Fibroblast of skin of right biceps (primary cell): ENCODE measurements at regions not wholly inside any gene's neighbourhood (a gene's known extent, or its start where the extent isn't known, plus 50 kb on each side); places are given as distances from the start of the nearest gene placed in this dataset.
A peak's percentile ranks its signal among the peaks of the same experiment; 100 is the strongest.
"Not testable (repeated sequence)": the region's sequence is repeated elsewhere in the genome, so short reads cannot be mapped to it uniquely, and the experiment has no call there.

Source experiments
- DNase-seq: peaks from one replicate; pipeline ENCODE4 v3.0.0-alpha.2; 2013

DNA sequence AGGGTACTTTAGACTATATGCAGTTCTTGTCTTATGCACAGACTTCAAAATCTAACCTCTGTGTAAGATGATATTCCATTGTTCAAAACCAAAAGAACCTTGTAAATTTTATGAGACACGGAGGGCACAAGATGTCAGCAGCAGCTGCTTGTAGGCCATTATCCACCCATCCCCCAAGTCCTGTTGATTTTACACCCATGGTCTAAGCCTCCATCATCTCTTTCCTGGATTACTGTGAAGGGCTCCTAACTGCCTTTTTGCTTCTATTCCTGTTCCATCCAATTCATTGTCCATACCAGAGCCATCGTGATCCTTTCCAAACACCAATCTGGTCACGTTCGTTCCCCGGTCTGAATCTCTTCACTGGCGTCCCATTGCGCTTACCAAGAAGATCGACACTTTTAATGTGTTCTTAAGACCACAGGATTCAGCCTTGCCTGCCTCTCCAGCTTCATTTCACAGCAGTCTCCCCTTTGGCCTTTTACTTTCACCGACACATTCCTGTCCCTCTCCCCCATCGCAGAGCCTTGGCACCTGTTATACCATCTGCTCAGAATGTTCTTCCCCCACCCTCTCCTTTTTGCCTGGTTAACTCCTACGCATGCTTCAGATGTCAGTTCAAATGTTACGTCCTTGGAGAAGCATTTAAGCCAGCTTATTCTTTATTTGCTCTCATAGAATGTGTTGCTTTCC lies 107.3 kb upstream of the POU3F1 start:
- no peak for DNase-seq

DNA sequence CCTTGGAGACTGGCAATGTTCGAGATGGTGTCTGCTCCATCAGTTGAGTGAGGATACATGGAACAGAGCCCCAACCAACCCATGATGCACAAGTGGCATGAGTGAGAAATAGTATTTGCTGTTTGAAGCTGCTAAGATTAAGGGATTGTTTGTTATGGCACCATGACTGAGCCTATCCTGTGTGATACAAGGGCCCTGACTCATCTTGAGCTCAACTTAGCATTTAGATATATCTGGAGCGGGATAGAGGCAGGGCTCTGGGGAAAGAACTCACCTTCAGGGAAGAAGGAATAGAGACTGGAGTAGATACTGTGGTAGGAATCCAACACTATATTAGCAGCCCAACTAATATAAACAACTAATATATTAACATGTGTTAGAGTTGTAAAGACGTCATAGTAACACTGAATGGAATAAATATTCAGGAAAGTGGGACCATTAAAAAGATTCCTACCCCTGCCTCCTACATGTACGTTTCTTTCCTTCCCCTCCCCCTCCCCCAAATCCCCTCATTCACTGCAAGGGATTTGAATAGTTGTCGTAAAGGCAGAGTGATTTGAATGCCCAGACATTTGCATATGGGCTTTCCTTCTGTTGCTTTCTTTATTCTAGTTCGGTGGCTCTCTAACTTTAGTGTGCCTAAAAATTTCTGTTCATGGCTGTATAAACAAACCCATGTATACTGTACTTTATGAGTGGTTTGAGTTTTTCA lies 106.6 kb upstream of the POU3F1 start:
- no peak for DNase-seq

DNA sequence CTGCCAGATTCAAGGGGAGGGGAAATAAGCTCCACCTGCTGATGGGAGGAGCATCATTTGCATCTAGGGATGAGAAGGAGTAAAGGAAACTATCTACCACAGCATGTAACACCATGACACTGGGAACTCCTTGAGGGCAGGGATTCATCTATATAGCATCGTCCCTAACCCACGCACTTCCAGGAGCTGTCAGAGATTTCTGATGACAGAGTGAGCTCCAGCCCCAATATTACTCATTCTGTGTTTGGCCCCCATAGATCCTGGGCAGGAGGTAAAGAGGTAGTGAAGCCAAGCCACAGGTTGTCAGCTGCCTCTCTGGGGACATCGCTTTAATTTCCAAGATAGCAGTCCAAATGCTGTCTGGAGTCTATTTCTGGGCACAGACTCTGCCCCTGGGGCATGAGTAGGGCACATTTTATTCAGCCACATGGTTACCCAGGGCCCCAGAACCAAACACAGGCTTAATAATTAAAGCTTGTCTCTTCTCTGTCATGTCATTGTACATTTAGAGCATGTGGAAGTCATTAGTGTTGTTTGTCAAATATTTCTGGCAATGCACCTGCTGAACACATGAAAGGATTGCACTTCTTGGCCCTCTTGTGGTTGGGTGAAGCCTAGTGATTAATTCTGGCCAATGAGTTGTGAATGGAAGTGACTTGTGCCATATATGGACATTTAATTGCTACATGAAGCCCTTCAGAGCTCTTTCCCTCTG lies 105.9 kb upstream of the POU3F1 start:
- DNase-seq = peak; percentile 4

DNA sequence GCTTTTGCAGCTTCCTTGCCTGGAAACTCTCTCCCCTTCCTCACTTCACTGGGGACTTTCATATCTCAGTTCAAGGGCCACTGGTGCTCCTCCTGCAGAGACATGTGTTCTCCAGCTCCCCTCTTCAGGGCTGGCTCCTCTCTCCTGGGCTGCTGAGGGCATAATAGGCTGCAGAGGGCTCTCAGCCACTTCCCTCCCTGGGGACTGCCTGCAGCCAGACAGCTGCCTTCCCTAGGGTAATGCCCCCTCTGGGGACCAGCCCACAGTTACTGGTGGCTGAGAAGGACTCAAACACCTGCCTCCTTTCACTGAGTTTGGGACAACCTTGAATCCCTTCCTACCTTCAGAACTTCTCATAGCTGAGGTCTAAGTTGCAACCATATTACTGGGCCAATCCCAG lies 104.8 kb upstream of the POU3F1 start:
- DNase-seq = no peak

DNA sequence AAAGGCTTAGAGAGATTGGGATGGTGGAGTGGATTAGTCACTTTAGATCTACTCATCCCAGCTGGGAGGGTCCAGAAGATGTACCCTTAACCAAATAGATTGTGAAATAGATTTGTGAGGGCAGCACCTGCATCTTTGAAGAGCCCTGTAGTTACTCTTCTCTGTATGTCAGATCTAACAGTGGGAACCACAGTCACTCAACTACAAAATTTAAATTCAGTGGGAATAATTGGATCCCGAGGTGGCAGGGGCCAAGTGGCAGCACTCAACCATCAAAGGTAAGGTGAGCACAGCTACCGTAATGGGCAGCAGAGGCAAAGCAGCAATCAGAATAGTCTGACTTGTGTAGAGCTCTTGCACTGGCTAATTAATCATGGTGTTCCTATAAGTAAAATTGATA lies 99.5 kb upstream of the POU3F1 start:
- DNase-seq = not testable (repeated sequence)

DNA sequence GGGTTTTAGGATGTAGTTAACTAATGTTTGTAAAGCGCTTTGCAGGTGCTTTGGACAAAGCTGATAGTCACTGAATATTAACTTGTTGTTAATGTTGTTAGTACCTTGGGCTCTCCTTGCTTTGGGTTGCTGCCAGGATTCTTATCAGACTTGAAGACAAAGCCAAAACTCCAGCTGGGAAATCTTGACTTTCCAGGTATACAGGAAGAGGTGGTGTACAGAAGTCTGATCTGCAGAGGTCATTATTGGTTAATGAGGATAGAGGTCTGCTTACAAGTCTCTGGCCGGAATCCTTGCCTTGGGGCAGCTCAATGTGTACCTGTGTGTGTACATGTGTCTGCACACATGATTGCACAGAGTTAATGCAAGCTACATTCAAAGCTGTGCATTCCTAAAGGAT lies 96.0 kb upstream of the POU3F1 start:
- no peak for DNase-seq

DNA sequence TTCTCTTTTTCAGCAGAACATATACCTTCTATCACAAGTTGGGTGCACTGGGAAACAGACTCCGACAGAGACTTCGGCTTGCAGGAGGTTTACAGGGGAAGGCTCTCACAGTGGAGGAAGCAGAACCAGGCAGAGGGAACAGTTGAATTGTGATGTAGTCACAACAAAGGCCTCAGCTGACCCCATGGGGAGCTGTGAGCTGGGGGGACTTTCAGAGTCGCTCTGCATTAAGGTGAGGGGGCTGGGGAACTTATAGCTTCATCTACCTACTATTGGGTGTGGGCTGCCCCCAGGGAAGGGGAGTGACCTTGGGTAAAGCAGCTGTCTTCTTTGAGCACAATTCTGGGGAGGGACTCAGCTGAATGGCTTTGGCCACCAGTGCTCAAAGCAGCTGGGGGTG lies 94.9 kb upstream of the POU3F1 start:
- no peak for DNase-seq

DNA sequence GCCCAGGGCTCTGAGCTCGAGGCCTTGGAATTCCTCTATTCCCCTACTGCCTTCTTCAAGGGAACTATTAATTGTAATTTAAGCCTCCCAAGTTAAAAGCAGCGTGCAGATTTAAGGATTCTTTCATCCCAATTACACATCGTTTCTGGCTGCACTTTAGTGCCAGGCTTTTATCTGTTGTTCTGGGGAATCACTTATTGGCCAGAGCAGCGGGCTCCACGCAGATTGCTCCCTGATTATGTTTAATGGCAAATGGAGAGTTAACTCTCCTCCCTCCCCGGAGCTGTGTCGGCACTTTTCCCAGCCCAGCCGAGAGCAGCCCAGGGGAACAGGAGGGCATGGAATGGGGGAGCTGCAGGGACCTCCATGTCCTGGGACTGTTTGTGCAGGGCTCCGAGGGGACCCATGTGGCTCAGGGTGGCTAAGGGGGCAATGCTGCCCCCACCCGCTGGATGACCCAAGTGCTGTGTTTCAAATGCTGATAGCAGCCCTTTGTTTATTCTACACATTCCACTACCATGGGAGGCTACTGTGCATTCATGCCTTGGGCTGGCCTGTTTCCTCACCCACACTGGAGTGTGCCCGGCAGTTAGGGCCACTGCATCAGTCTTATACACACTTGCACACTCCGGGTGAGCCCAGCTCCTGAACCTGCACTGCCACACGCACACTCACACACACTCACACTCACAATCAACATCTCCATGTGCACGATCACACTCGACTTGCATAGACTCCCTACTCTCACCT lies 93.3 kb upstream of the POU3F1 start:
- DNase-seq = no peak

DNA sequence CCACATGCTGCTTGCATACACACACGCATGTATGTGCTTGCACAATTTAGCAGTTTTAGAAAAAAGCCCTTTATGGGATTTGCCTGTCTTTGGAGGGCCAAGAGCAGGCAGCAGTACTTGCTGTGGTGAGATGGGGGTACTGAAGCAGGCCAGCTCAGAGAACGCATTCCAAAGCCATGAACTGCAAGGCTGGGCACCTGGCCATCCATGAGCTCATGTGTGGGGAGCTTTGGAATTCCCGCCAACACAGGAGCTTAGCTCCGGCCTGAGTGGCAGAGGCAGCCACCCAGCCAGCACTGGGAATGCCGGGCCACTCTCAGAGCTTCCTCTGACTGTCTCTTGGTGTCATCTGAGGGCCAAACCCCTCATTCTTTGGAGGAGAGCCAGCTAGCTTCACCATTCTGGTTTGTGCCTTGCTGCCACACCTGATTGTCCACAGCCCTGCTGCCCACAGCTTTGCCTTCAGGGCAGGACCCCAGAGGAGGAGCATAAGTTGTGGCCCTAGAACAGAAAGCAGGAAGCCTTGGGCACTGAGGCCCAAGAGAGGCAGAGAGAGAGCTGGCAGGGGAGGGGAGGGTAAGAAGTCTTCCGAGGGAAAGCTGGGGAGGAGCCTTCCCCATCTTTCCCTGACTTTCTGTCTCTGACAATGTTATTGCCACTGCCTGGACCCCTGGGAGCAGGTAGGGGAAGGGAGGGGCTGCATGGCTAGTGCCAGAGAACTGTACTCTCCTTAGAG lies 92.1 kb upstream of the POU3F1 start:
- DNase-seq = peak; percentile 95

DNA sequence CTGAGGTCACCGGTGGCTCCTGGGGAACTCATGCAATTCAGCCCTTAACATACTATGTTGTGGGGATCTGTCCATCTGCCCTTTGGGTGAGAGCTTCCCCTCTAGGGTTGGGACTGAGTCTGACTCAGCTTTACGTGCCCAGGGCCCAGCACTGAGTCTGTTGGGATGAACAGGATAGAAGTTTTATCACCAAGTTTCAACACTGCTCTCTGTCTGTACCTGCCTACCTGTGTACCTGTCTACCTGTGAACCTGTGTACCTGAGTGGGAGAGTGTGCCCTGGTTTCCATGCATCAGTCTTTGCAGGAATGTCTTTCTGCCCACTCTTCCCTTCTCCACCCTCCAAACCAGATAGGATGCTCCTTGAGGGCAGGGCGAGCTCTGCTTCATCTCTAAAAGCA lies 90.6 kb upstream of the POU3F1 start:
- no peak for DNase-seq

DNA sequence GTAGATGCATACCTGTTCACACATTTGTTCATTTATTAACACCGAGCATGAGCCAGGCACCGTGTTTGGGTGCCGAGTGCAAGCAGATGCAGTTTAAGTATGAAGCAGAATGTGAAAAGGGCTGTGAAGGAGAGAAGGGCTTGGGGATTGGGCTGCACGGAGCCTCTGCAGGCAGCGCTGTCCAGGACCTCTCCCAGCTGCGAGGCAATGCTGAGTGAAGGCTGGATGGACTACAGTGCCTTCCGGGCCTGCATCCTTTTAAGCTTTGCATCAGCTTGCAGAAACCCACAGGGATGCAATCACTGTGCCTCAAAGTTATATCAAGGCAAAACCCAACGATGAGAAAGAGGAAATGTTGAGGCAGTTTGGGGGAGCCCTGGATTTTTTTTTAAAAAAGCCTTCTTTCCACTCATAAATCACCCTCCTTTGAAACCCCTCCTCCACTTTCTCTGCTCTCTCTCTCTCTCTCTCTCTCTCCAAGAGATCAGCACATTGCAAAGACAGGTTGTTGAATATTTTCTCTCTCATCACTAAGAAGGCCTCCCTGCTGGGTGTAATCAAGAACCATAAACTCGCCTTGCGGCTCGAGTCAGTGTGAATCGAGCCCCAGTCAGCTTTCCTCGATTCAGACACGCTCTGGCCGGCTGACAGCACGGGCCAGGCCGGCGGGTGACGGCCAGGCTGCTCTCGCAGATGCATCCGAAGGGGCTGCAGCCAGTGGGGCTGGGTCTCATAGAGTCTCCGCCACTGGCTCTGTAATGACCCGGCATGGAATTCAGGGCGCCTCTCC lies 89.2 kb upstream of the POU3F1 start:
- DNase-seq = no peak

DNA sequence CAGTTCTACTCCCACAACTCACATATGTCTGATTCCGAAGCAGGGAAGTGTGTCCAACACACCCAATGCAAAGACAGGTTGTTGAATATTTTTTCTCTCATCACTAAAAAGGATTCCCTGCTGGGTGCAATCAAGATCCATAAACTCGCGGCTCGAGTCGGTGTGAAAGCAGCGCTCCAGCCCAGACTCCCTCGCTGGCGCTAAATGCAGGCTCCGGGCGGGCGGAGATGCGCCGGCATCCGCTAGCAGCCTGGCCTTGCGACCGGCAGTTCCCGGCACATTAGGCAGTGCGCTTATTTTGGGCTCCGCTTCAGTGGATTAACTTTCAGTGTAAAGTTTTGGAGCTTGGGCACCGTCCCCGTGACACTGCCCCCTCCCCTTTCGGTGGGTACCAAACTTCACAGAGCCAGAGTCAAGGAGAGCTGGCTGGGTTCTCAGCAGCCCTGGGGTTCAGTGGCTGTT lies 87.7 kb upstream of the POU3F1 start:
- DNase-seq = no peak

DNA sequence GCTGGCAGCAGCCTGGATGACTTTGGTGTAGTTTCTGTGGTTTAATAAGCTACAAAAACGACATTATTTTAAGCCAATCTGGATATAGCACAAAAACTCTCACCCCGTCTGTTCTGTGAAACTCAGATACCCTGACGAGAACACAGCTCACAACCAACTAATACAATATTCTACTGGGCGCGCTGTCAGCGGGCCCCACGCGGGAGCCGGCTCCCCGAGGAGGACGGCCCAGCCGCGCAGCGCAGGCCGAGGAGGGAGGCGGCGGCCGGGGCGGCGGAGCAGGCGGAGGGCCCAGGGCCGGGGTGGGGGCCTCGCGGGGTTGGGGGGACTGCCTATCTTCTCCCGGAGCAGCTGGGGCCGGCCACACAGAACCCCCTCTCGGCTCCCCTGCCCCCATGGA lies 87.2 kb upstream of the POU3F1 start:
- DNase-seq = no peak

DNA sequence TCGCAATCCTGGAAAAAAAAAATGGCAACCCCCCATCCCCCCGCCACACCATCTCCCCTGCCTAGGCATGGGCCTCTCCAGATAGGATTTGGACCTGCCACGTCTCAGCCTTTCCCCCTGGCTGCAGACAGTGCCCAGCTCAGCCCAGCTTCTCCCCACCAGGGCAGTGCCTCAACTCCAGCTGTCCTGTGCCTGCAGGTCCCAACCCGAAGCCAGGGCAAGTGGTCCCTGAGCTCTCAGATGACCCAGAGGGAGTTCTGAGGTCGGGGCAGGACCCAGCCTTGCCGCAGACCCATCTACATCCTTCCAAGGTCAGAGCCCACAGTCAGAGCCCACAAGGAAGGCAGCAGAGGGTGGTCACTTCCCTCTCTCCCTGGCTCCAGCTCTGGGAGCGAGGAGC lies 86.7 kb upstream of the POU3F1 start:
- DNase-seq = no peak

DNA sequence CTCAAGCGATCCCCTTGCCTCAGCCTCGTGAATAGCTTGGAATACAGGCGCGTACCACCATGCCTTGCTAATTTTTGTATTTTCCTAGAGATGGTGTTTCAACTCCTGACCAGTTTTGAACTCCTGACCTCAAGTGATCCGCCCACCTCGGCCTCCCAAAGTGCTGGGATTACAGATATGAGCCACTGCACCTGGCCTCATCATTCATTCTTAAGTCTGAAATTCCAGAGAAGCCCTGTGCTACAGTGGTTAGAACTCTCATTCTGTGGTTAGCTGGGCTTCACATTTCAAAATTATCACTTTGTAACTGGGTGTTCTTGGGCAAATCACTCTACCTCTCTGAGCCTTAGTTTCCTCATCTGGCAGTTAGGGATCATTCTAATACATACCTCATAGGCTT lies 86.1 kb upstream of the POU3F1 start:
- no peak for DNase-seq

DNA sequence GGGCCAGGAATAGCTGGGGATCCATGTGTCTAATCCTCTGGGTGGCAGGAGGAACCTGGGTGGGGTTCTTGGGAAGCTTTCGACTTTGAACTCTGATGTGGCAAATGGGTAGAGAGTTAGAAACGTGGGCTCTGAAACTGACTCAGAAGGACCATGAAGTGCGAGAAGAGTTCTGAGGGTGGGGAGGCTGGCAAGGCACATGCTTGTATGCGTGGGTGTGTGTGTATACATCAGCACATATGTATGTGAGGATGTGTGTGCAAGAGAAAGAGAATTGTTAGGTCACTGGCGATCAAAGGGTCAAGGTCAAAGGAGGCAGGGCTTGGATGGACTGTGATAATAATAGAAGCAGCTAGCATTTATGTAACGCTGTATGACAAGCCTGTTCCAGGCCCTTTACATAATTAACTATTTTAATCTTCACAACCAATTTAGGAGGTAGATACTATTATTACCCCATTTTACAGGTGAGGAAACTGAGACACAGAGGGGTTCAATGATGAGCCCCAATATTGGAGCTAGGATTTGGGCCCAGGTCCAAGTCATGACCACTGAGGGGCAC lies 84.5 kb upstream of the POU3F1 start:
- DNase-seq = no peak

DNA sequence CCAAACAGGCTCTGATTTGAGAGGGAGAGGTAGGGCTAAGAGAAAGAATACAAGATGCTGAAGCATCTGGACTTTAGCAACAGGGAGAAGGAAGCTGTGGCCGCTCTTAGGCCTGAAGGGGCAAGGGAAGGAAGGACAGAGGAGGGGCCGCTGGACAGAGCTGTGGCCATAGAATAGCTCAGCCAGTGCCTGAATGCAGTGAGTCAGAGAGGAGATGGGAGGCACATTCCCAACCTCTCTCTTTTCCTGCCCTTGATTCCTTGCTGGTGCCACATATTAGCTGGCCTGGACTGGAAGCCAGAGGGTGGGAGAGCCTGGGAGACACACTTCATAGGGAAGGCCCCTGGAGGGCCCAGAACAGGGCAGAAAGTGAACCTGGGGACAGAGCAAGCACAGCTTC lies 83.4 kb upstream of the POU3F1 start:
- no peak for DNase-seq

DNA sequence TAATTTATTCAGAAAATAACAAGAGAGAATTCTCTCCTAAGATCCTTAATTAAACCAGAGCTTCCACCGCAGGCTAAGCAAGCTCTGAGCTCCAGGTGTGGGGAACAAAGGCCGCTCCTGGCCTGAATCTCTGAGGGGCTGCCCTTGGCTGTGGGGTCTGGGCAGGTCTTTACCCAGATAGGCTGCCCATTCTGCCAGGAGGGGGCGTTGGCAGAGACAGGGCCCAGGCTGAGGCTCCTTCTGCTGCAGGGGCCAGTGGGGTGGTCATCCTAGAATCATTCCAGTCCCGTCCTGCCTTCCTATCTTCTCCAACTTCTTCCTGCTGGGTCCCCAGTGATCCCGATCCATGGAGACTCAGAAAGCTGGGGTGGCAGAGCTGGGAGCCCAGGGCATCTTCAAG lies 82.9 kb upstream of the POU3F1 start:
- DNase-seq = no peak

DNA sequence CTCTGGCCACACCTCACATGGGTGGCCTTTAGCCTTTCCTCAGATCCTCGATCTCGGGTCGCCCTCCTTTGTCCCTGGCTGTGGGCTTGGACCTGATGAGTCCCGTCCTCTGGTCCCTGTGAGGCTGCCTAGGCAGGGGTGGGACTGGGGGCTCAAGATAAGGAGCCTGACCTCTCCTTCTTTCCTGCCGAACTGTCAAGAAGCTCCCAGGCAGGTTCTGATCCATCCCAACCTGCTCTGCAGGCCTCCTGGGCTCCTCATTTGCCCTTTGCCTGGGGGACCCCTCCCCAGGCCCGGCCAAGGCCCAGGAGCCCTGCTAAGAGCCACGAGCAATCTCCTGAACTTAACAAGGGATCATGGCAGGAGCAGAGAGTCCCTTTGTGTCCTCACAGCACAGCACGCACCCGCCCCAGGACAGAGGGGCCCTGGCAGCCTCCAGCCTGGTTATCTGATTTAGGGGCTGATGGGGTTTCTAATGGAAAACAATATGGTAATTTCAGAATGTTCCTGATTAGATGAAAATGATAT lies 82.4 kb upstream of the POU3F1 start:
- no peak for DNase-seq

DNA sequence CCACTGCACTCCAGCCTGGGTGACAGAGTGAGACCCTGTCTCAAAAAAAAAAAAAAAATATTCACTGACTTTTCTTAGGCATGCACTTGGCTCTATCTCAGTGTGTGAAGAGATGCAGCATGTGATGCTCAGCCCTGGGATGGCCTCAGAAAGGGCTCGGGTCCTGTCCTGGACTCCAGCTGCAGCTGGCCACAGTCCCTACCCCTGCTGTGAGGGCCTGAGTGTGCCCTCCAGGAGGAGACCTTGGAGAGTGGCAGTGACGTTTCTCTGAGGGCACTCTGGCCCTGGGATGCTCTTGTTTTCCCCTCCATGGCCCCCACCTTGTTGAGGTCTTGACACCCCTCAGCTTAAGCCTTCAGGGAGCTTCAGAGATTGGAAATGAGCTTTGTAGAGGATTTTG lies 81.9 kb upstream of the POU3F1 start:
- no peak for DNase-seq

DNA sequence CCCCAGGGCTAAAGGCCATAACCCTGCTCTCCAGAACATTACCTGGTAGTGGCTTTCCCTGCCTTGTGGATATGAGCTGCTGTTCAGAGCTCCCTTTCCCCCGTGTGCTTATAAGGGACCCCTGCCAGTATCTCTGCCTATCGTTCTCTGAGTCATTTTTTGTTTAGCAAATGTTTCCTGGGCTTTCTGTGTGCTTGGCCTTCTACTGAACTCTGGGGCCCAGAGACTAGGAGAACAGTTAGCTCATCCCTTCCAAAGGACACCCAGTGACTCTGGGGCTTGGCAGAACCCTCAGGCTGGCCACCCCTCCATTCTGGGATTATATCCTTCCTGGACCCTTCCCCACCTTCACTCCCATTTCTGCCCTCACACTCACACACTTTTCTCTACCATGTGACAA lies 80.8 kb upstream of the POU3F1 start:
- peak; percentile 35 for DNase-seq
